GM21515 (cell line): ENCODE measurements at regions not wholly inside any gene's neighbourhood (a gene's known extent, or its start where the extent isn't known, plus 50 kb on each side); places are given as distances from the start of the nearest gene placed in this dataset.

ENCODE experiments used
- ATAC-seq: cut with Tn5 transposase; IDR thresholded peaks from one replicate; pipeline ENCODE4 v1.9.1; 2021; ENCODE audit not compliant: unreplicated experiment

GRCh38 chr11:123261345-123262106 is 66.5 kb upstream of the CLMP start:
- ATAC-seq = no peak

GRCh38 chr11:123260511-123261211 is 65.6 kb upstream of the CLMP start:
- ATAC-seq = no peak

- ATAC-seq = no peak
Measured at GRCh38 chr11:123258877-123259276, 63.8 kb upstream of the CLMP start.

- ATAC-seq = no peak
Measured at GRCh38 chr11:123257370-123257769, 62.3 kb upstream of the CLMP start.

- no peak for ATAC-seq
Measured at GRCh38 chr11:123255909-123256308, 60.9 kb upstream of the CLMP start.

GRCh38 chr11:123254357-123254756 is 59.3 kb upstream of the CLMP start:
- ATAC-seq = no peak

GRCh38 chr11:123253911-123254310 is 58.9 kb upstream of the CLMP start:
- no peak for ATAC-seq

- ATAC-seq = no peak
Measured at GRCh38 chr11:123253223-123253622, 58.2 kb upstream of the CLMP start.

- ATAC-seq = no peak
Measured at GRCh38 chr11:123251657-123252344, 56.8 kb upstream of the CLMP start.

GRCh38 chr11:123250892-123251656 is 56.0 kb upstream of the CLMP start:
- no peak for ATAC-seq

- ATAC-seq = no peak
Measured at GRCh38 chr11:123249354-123249753, 54.3 kb upstream of the CLMP start.

GRCh38 chr11:123247813-123248379 is 52.8 kb upstream of the CLMP start:
- ATAC-seq = no peak

- ATAC-seq = peak; percentile 19
Measured at GRCh38 chr11:123247496-123247799, 52.4 kb upstream of the CLMP start.

GRCh38 chr11:123246749-123247495 is 51.9 kb upstream of the CLMP start:
- peak; percentile 86 for ATAC-seq

- no peak for ATAC-seq
Measured at GRCh38 chr11:123245567-123245966, 50.5 kb upstream of the CLMP start.
